Lung microvascular endothelial cell (primary cell): ENCODE measurements at regions not wholly inside any gene's neighbourhood (a gene's known extent, or its start where the extent isn't known, plus 50 kb on each side); places are given as distances from the start of the nearest gene placed in this dataset.
"Not testable (repeated sequence)": the region's sequence is repeated elsewhere in the genome, so short reads cannot be mapped to it uniquely, and the experiment has no call there.

Experiments
- DNase-seq, 2 donors: peaks; one replicate each; pipeline versions ENCODE4 v3.0.0 to v3.0.0-alpha.2; 2010; ENCODE audit warnings: low read depth in 2 of 2

DNA sequence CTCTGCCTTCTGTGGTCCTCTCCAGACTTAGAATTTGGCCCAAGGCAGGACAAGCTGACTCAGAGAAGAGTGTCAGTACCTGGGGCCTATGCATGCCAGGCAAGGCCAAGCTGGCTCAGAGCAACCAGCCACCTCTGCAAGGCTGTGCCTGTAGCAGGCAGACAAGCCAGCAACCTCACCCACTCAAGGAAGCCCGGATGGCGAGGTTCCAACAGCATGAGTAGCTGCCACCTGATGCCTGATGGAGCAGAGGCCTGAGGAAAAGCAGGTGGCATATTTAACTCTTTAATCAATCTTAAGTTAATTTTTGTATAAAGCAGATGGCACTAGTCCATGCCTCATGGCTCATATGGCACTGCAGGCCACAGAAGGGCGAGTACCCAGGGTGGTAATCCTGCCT is 3595.8 kb upstream of the OR11H1 start:
- DNase-seq: not testable (repeated sequence)

DNA sequence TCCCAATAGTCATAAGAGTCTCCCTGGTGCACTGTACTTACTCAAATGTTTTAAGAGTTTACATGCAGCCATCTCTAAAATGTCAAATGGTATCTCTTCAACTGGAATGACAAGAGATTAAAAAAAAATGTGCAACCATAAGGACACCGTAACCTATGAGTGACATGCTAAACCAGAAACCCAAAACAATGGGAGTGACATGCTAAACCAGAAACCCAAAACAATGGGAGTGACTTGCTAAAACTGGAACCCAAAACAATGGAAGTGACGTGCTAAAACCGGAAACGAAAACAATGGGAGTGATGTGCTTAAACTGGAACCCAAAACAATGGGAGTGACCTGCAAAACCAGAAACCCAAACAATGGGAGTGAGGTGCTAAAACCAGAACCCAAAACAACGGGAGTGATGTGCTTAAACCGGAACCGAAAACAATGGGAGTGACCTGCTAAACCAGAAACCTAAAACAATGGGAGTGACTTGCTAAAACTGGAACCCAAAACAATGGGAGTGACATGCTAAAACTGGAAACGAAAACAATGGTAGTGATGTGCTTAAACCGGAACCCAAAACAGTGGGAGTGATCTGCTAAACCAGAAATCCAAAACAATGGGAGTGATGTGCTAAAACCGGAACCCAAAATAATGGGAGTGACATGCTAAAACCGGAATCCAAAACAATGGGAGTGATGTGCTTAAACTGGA is 3559.9 kb upstream of the OR11H1 start:
- not testable (repeated sequence) for DNase-seq

DNA sequence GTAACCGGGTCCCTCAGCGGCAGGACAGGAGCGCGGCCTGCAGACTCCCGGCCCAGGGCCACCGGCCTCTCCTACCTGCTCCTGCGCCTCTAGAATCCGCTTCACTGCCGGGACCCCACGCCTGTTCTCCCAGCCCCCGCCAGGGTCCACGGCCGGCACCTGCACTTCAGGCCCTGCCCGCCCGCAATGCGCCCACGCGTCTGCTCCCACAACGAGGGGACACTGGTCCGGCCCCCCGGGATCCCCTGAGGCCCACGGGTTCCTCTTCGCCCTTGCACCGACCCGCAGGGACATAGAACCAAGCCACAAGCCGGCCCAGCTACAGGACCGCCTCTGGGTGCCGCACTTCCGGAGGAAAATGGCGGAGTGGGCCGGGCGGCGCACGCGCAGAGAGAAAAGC is 3554.1 kb upstream of the OR11H1 start:
- DNase-seq: peak in 1 of 2 donors; percentile 3
